ENCODE measurements at regions not wholly inside any gene's neighbourhood (a gene's known extent, or its start where the extent isn't known, plus 50 kb on each side); places are given as distances from the start of the nearest gene placed in this dataset.

GRCh38 chr6:21733311-21733710 is 139.8 kb downstream of the SOX4 start:
- Mint-ChIP-seq H3K27me3 (ENCODE audit: low read depth, poor library complexity) (no peaks in the 10 kb centered on the region), H3K4me1 (peaks cover 81% of the 10 kb centered on the region), H3K27ac (peak overlapping the region; percentile 90), H3K36me3 (ENCODE audit: low read depth) (peaks cover 50% of the 10 kb centered on the region), H3K9me3 (peaks cover 4% of the 10 kb centered on the region), H3K4me3 (no peak overlapping the region)
- no peak for TF ChIP-seq CTCF (IDR thresholded peaks at IDR 0.05)
- DNase-seq, result no peak

- no peak for TF ChIP-seq CTCF (IDR thresholded peaks at IDR 0.05)
- Mint-ChIP-seq H3K9me3 (peaks cover 4% of the 10 kb centered on the region), H3K27me3 (ENCODE audit: low read depth, poor library complexity) (no peaks in the 10 kb centered on the region), H3K4me3 (no peak overlapping the region), H3K4me1 (peaks cover 87% of the 10 kb centered on the region), H3K36me3 (ENCODE audit: low read depth) (peaks cover 48% of the 10 kb centered on the region), H3K27ac (peak overlapping the region; percentile 88)
- DNase-seq, result no peak
These were observed 140.7 kb downstream of the SOX4 start for GRCh38 chr6:21734204-21734603.

DNA sequence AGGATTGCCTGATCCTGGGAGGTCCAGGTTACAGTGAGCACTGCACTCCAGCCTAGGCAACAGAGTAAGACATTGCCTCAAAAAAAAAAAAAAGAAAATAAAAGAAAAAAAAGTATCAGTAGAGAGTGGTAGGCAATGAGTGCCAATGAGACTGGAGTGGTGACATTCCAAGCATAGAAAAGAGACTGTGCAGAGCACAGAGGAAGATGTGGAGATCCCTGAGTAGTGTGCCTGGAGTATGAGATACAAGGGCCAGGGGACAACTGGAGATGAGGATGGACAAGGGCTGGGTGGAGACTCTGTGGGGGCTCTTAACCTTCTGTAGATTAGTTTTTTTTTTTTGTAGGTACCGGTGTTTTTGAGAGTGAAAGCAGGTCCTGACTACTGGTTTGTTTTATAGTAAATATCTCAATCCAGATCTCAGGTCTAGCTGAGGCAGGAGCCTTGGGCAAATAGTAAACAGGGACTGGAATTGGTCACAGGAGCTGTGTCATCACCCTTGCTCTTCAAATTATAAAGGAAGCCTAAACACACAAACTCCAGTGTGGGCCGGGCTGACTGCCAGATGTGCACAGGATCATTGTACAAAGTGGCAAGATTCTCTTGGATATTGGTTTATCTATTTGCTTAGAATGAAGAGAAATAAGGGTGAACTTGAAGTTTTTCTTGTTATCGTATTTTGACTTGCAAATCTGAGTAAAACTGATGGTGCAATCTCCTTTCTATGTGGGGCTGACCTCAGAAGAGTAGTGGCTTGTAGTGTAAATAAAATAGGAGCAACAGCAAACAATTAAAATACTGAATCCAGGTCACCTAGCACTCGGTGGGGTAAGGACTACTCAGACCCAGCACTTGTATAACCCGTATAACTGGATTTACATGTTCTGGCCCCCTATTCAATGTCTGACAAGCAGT is 144.9 kb downstream of the SOX4 start:
- Mint-ChIP-seq H3K27me3 (ENCODE audit: low read depth, poor library complexity) (no peaks in the 10 kb centered on the region), H3K4me3 (peak overlapping the region; percentile 18), H3K27ac (peak overlapping the region; percentile 81), H3K9me3 (peaks cover 4% of the 10 kb centered on the region), H3K36me3 (ENCODE audit: low read depth) (peaks cover 36% of the 10 kb centered on the region), H3K4me1 (peaks cover 90% of the 10 kb centered on the region)
- TF ChIP-seq CTCF (IDR thresholded peaks at IDR 0.05), result no peak
- no peak for DNase-seq

- H3K27ac Mint-ChIP-seq, result peak overlapping the region; percentile 70
- peaks cover 32% of the 10 kb centered on the region for H3K36me3 Mint-ChIP-seq (ENCODE audit: low read depth)
- no peak for DNase-seq
- peaks cover 82% of the 10 kb centered on the region for H3K4me1 Mint-ChIP-seq
- no peak for TF ChIP-seq CTCF (IDR thresholded peaks at IDR 0.05)
- peak overlapping the region; percentile 65 for H3K4me3 Mint-ChIP-seq
- H3K9me3 Mint-ChIP-seq, result peaks cover 2% of the 10 kb centered on the region
- H3K27me3 Mint-ChIP-seq (ENCODE audit: low read depth, poor library complexity), result no peaks in the 10 kb centered on the region
These were observed 145.7 kb downstream of the SOX4 start for GRCh38 chr6:21739241-21739640.

GRCh38 chr6:21739838-21740237 is 146.3 kb downstream of the SOX4 start:
- H3K9me3 Mint-ChIP-seq, result peaks cover under 1% of the 10 kb centered on the region
- peak overlapping the region; percentile 70 for H3K27ac Mint-ChIP-seq
- no peak for DNase-seq
- TF ChIP-seq CTCF (IDR thresholded peaks at IDR 0.05), result no peak
- peak overlapping the region; percentile 65 for H3K4me3 Mint-ChIP-seq
- H3K4me1 Mint-ChIP-seq, result peaks cover 78% of the 10 kb centered on the region
- H3K36me3 Mint-ChIP-seq (ENCODE audit: low read depth), result peaks cover 34% of the 10 kb centered on the region
- no peaks in the 10 kb centered on the region for H3K27me3 Mint-ChIP-seq (ENCODE audit: low read depth, poor library complexity)
